CD4-positive, CD25-positive, alpha-beta regulatory T cell (primary cell): ENCODE measurements at regions not wholly inside any gene's neighbourhood (a gene's known extent, or its start where the extent isn't known, plus 50 kb on each side); places are given as distances from the start of the nearest gene placed in this dataset.

Source experiments
- ATAC-seq, 2 donors: fragments of 150-1000 bp; cut with Tn5 transposase; one replicate each; pipeline ENCODE4 v1.10.0; 2021; ENCODE audit warnings: low read depth in 2 of 2, moderate number of reproducible peaks in 2 of 2, moderate library complexity in 1 of 2
- DNase-seq, 3 donors: peaks; one replicate each; pipeline versions ENCODE4 v3.0.0 to v3.0.0-alpha.2; 2012 to 2022; ENCODE audit warnings: mixed read lengths in 1 of 3
- H3K27ac ChIP-seq: one replicate; pipeline ENCODE4 v1.7.0; 2013; ENCODE audit warnings: mild to moderate bottlenecking, low read length; ENCODE audit not compliant: insufficient read depth, poor library complexity, severe bottlenecking
- H3K27me3 ChIP-seq: one replicate; pipeline ENCODE4 v1.7.0; 2013; ENCODE audit warnings: low read length; ENCODE audit not compliant: control insufficient read depth, insufficient read depth
- H3K36me3 ChIP-seq: one replicate; pipeline ENCODE4 v1.7.0; 2013; ENCODE audit warnings: mild to moderate bottlenecking, low read length, moderate library complexity; ENCODE audit not compliant: control insufficient read depth, insufficient read depth
- H3K4me1 ChIP-seq: 2 replicates; pipeline ENCODE4 v1.7.0; 2013; ENCODE audit warnings: mild to moderate bottlenecking, low read length; ENCODE audit not compliant: insufficient read depth, control insufficient read depth, poor library complexity, severe bottlenecking
- H3K4me3 ChIP-seq: one replicate; pipeline ENCODE4 v1.7.0; 2013; ENCODE audit warnings: low read depth, mild to moderate bottlenecking, low read length, moderate library complexity
- H3K9me3 ChIP-seq, 2 experiments: 1 replicate in 1 of 2; 2 replicates in 1 of 2; pipeline ENCODE4 v1.7.0; 2013; ENCODE audit warnings: low read length in 2 of 2, mild to moderate bottlenecking in 1 of 2, moderate library complexity in 1 of 2; ENCODE audit not compliant: control insufficient read depth in 2 of 2
- H3K27ac Mint-ChIP-seq, 3 donors: one replicate each; pipeline ENCODE4 v1.8.0; 2020 to 2022; ENCODE audit warnings: mild to moderate bottlenecking in 3 of 3, mixed read lengths in 3 of 3, moderate library complexity in 2 of 3
- H3K27me3 Mint-ChIP-seq: one replicate; pipeline ENCODE4 v1.8.0; 2022; ENCODE audit warnings: mild to moderate bottlenecking, mixed read lengths
- H3K36me3 Mint-ChIP-seq: one replicate; pipeline ENCODE4 v1.8.0; 2020; ENCODE audit warnings: mixed read lengths
- H3K4me1 Mint-ChIP-seq, 4 donors: one replicate each; pipeline ENCODE4 v1.8.0; 2020 to 2022; ENCODE audit warnings: mixed read lengths in 4 of 4, mild to moderate bottlenecking in 1 of 4
- H3K4me3 Mint-ChIP-seq, 4 donors: one replicate each; pipeline ENCODE4 v1.8.0; 2020 to 2022; ENCODE audit warnings: mild to moderate bottlenecking in 4 of 4, mixed read lengths in 4 of 4, moderate library complexity in 3 of 4
- H3K9me3 Mint-ChIP-seq, 7 donors: one replicate each; pipeline ENCODE4 v1.8.0; 2020 to 2022; ENCODE audit warnings: mixed read lengths in 7 of 7, mild to moderate bottlenecking in 3 of 7, moderate library complexity in 2 of 7

DNA sequence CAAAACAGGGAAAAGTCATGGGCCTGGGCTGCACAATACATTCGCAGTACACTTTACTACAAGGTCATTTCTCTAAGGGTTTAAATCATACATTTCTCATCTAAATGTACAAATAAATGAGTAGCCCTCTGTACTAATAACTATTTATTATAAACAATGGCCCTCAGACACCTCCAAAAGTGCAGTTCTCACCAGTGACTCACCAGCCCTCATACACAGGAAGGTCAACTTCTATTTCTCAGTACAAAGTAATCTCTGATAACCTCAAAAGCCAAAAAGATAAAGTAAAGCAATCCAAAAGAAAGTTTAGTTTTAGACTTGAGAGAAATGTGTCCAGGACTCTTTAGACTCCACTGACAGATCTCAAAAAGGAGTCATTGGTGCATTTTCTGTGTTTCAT is 1258.1 kb upstream of the CDH6 start:
- no peak for DNase-seq
- no peak overlapping the region for H3K4me3 Mint-ChIP-seq
- H3K9me3 Mint-ChIP-seq: peaks cover 0 to 13% (median 2%) of the 10 kb centered on the region in 7 donors
- H3K27me3 ChIP-seq: no peaks in the 10 kb centered on the region
- H3K4me1 ChIP-seq: no peaks in the 10 kb centered on the region
- no peak overlapping the region for H3K27ac ChIP-seq
- H3K9me3 ChIP-seq: peaks cover under 1 to 4% of the 10 kb centered on the region in 2 experiments
- no peaks in the 10 kb centered on the region for H3K36me3 ChIP-seq
- H3K4me3 ChIP-seq: no peak overlapping the region
- ATAC-seq: no peak
- no peaks in the 10 kb centered on the region for H3K4me1 Mint-ChIP-seq
- no peaks in the 10 kb centered on the region for H3K36me3 Mint-ChIP-seq
- no peaks in the 10 kb centered on the region for H3K27me3 Mint-ChIP-seq
- no peak overlapping the region for H3K27ac Mint-ChIP-seq

DNA sequence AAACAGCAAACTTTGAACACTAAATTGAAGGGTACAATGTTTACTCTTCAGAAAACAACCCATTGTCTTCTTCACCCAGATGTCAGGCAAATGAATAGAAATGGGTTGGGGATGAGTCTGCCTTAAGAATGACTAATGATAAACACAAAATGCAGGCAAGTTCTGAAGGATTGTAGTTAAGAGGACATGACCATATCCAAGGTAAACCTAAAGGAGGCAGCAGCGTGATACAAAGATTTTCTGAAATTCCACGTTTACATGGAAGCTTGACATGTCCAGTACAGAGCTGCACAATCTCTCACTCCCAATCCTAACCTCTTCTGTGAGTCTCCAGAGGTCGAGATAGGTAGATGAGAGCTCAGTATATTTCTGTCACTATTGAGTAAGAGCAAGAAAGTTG is 1263.2 kb upstream of the CDH6 start:
- Histone ChIP-seq H3K9me3 (no peaks in the 10 kb centered on the region), H3K27me3 (no peaks in the 10 kb centered on the region), H3K36me3 (no peaks in the 10 kb centered on the region), H3K4me1 (no peaks in the 10 kb centered on the region), H3K27ac (no peak overlapping the region), H3K4me3 (no peak overlapping the region)
- H3K4me1 Mint-ChIP-seq: no peaks in the 10 kb centered on the region
- no peaks in the 10 kb centered on the region for H3K36me3 Mint-ChIP-seq
- no peak for DNase-seq
- no peak overlapping the region for H3K27ac Mint-ChIP-seq
- no peak overlapping the region for H3K4me3 Mint-ChIP-seq
- no peaks in the 10 kb centered on the region for H3K27me3 Mint-ChIP-seq
- peaks cover 0 to 18% (median 4%) of the 10 kb centered on the region in 7 donors for H3K9me3 Mint-ChIP-seq
- no peak for ATAC-seq

- Histone ChIP-seq H3K4me1 (no peaks in the 10 kb centered on the region), H3K27ac (no peak overlapping the region), H3K9me3 (no peaks in the 10 kb centered on the region), H3K4me3 (no peak overlapping the region), H3K27me3 (no peaks in the 10 kb centered on the region), H3K36me3 (no peaks in the 10 kb centered on the region)
- H3K27me3 Mint-ChIP-seq: no peaks in the 10 kb centered on the region
- H3K27ac Mint-ChIP-seq: no peak overlapping the region
- no peak for DNase-seq
- no peaks in the 10 kb centered on the region for H3K4me1 Mint-ChIP-seq
- peaks cover 0 to 18% (median 4%) of the 10 kb centered on the region in 7 donors for H3K9me3 Mint-ChIP-seq
- no peaks in the 10 kb centered on the region for H3K36me3 Mint-ChIP-seq
- no peak overlapping the region for H3K4me3 Mint-ChIP-seq
- no peak for ATAC-seq
These were observed 1269.4 kb upstream of the CDH6 start for GRCh38 chr5:29924107-29924506.

GRCh38 chr5:29905626-29906353 is 1287.7 kb upstream of the CDH6 start:
- Histone ChIP-seq H3K27me3 (no peaks in the 10 kb centered on the region), H3K4me1 (no peaks in the 10 kb centered on the region), H3K27ac (no peak overlapping the region), H3K36me3 (no peaks in the 10 kb centered on the region), H3K4me3 (no peak overlapping the region), H3K9me3 (peaks cover 5 to 9% of the 10 kb centered on the region in 2 experiments)
- H3K27me3 Mint-ChIP-seq: no peaks in the 10 kb centered on the region
- no peaks in the 10 kb centered on the region for H3K36me3 Mint-ChIP-seq
- ATAC-seq (no peak), DNase-seq (no peak)
- H3K27ac Mint-ChIP-seq: no peak overlapping the region
- H3K9me3 Mint-ChIP-seq: peaks cover 0 to 14% (median 9%) of the 10 kb centered on the region in 7 donors
- H3K4me3 Mint-ChIP-seq: no peak overlapping the region
- no peaks in the 10 kb centered on the region for H3K4me1 Mint-ChIP-seq

DNA sequence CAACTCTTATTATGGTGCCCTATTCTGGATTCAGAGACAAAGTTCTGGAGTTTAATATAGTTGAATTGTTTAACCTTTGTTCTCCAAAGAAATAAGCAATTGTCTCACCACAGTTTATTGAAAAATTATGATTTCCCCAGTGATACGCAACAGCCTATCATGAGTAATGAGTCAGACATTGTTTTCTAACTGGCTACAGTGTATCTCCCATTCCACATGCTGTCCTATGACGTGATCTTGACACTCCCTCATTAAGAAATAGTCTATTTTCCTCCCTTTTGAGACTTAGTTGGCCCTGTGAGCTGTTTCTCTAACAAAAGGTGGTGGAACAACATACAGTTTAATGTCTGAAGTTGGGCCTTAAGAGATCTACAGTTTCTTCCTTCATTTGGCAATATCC is 1290.6 kb upstream of the CDH6 start:
- Mint-ChIP-seq H3K27me3 (no peaks in the 10 kb centered on the region), H3K36me3 (no peaks in the 10 kb centered on the region), H3K9me3 (peaks cover 0 to 8% (median 5%) of the 10 kb centered on the region in 7 donors), H3K4me3 (no peak overlapping the region), H3K4me1 (no peaks in the 10 kb centered on the region), H3K27ac (no peak overlapping the region)
- Histone ChIP-seq H3K4me3 (no peak overlapping the region), H3K9me3 (peaks cover 4 to 5% of the 10 kb centered on the region in 2 experiments), H3K27ac (no peak overlapping the region), H3K4me1 (no peaks in the 10 kb centered on the region), H3K27me3 (no peaks in the 10 kb centered on the region), H3K36me3 (no peaks in the 10 kb centered on the region)
- no peak for ATAC-seq
- no peak for DNase-seq

GRCh38 chr5:29899583-29899982 is 1293.9 kb upstream of the CDH6 start:
- Mint-ChIP-seq H3K4me1 (no peaks in the 10 kb centered on the region), H3K9me3 (peaks cover 0 to 16% (median 7%) of the 10 kb centered on the region in 7 donors), H3K27me3 (no peaks in the 10 kb centered on the region), H3K36me3 (no peaks in the 10 kb centered on the region), H3K4me3 (no peak overlapping the region), H3K27ac (no peak overlapping the region)
- Histone ChIP-seq H3K27ac (no peak overlapping the region), H3K27me3 (no peaks in the 10 kb centered on the region), H3K9me3 (peaks cover 2 to 5% of the 10 kb centered on the region in 2 experiments), H3K4me1 (no peaks in the 10 kb centered on the region), H3K4me3 (no peak overlapping the region), H3K36me3 (no peaks in the 10 kb centered on the region)
- ATAC-seq (no peak), DNase-seq (no peak)

DNA sequence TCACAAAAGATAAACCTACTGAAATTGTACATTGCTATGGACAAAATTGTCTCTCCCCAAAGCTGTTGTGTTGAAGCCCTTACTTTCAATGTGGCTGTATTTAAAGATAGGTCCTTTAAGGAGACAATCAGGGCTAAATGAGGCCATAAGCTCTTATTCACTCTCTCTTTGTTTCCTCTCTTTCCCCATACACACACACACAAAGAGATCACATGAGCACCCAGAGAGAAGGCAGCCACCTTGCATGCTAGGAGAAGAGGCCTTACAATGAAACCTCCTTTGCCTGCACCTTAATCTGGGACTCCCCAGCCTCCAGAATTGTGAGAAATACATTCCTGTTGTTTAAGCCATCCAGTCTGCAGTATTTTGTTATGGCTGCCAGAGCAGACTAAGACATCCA is 1295.6 kb upstream of the CDH6 start:
- Mint-ChIP-seq H3K9me3 (peaks cover 0 to 25% (median 7%) of the 10 kb centered on the region in 7 donors), H3K36me3 (no peaks in the 10 kb centered on the region), H3K4me3 (no peak overlapping the region), H3K4me1 (no peaks in the 10 kb centered on the region), H3K27me3 (no peaks in the 10 kb centered on the region), H3K27ac (no peak overlapping the region)
- Histone ChIP-seq H3K4me3 (no peak overlapping the region), H3K9me3 (no peaks in the 10 kb centered on the region), H3K27ac (no peak overlapping the region), H3K27me3 (no peaks in the 10 kb centered on the region), H3K36me3 (no peaks in the 10 kb centered on the region), H3K4me1 (no peaks in the 10 kb centered on the region)
- no peak for ATAC-seq
- no peak for DNase-seq

GRCh38 chr5:29896646-29897045 is 1296.8 kb upstream of the CDH6 start:
- no peak for ATAC-seq
- no peaks in the 10 kb centered on the region for H3K36me3 Mint-ChIP-seq
- H3K4me1 ChIP-seq: no peaks in the 10 kb centered on the region
- H3K9me3 ChIP-seq: no peaks in the 10 kb centered on the region
- no peaks in the 10 kb centered on the region for H3K36me3 ChIP-seq
- H3K4me3 Mint-ChIP-seq: no peak overlapping the region
- no peaks in the 10 kb centered on the region for H3K27me3 ChIP-seq
- no peak overlapping the region for H3K27ac ChIP-seq
- peaks cover 0 to 28% (median 6%) of the 10 kb centered on the region in 7 donors for H3K9me3 Mint-ChIP-seq
- DNase-seq: no peak
- no peak overlapping the region for H3K27ac Mint-ChIP-seq
- no peak overlapping the region for H3K4me3 ChIP-seq
- no peaks in the 10 kb centered on the region for H3K4me1 Mint-ChIP-seq
- H3K27me3 Mint-ChIP-seq: no peaks in the 10 kb centered on the region
